IMR-90 (cell line): ENCODE measurements at regions not wholly inside any gene's neighbourhood (a gene's known extent, or its start where the extent isn't known, plus 50 kb on each side); places are given as distances from the start of the nearest gene placed in this dataset.

Source experiments
- ATAC-seq: fragments of 200-7000 bp; cut with Tn5 transposase; 2 replicates; pipeline ENCODE4 v1.9.1; 2020; ENCODE audit warnings: low read depth, mild to moderate bottlenecking, moderate library complexity
- BruUV-seq: library from RNA; stranded (reverse); fragments of 400-500 nt; replicated peaks from 2 replicates; lab custom pipeline; 2021; lab: Mats Ljungman, UMichigan
- CTCF ChIA-PET: fragments of 300-600 bp; formaldehyde crosslinking; extraction: SDS; loops from one replicate; lab custom pipeline; 2021; ENCODE audit warnings: antibody characterized with exemption; lab: Yijun Ruan, JAX
- POLR2A ChIA-PET: fragments of 300-600 bp; sonication (Branson Sonifier 250); formaldehyde crosslinking; loops from one replicate; lab custom pipeline; 2022; ENCODE audit warnings: antibody characterized with exemption; ENCODE audit not compliant: unreplicated experiment; lab: Charles Lee
- DNase-seq: peaks from one replicate; pipeline ENCODE4 v3.0.0; 2013
- H2AFZ ChIP-seq: replicated peaks from 2 replicates; pipeline ENCODE3; 2013; ENCODE audit warnings: low read length, mild to moderate bottlenecking; ENCODE audit not compliant: poor library complexity
- H2AK5ac ChIP-seq: 2 replicates; pipeline ENCODE4 v1.6.1; 2013; ENCODE audit warnings: low read depth, low read length, inconsistent platforms
- H2AK9ac ChIP-seq: replicated peaks from 2 replicates; pipeline ENCODE3; 2013; ENCODE audit warnings: mild to moderate bottlenecking, low read depth, low read length, moderate library complexity; ENCODE audit not compliant: poor library complexity
- H2BK120ac ChIP-seq: 2 replicates; pipeline ENCODE4 v1.6.1; 2013; ENCODE audit warnings: low read depth, low read length, inconsistent platforms
- H2BK15ac ChIP-seq: 3 replicates; pipeline ENCODE4 v1.6.1; 2013; ENCODE audit warnings: low read depth, low read length, inconsistent platforms
- H2BK20ac ChIP-seq: 2 replicates; pipeline ENCODE4 v1.6.1; 2013; ENCODE audit warnings: low read depth, mild to moderate bottlenecking, inconsistent platforms, low read length, moderate library complexity
- H2BK5ac ChIP-seq: 2 replicates; pipeline ENCODE4 v1.6.1; 2013; ENCODE audit warnings: mild to moderate bottlenecking, low read depth, low read length, inconsistent platforms; ENCODE audit not compliant: poor library complexity, severe bottlenecking
- H3K14ac ChIP-seq: replicated peaks from 2 replicates; pipeline ENCODE4 v1.6.1; 2013; ENCODE audit warnings: low read depth, low read length, inconsistent platforms
- H3K18ac ChIP-seq: 2 replicates; pipeline ENCODE4 v1.6.1; 2013; ENCODE audit warnings: low read depth, low read length, control low read depth
- H3K23ac ChIP-seq: 2 replicates; pipeline ENCODE4 v1.6.1; 2013; ENCODE audit warnings: low read depth, low read length, inconsistent platforms
- H3K27ac ChIP-seq: 2 replicates; pipeline ENCODE4 v1.5.1; 2013; ENCODE audit warnings: mild to moderate bottlenecking, control low read depth, low read length; ENCODE audit not compliant: insufficient read depth
- H3K27me3 ChIP-seq: 2 replicates; pipeline ENCODE4 v1.6.1; 2013; ENCODE audit warnings: low read length; ENCODE audit not compliant: control insufficient read depth, insufficient read depth
- H3K36me3 ChIP-seq: 2 replicates; pipeline ENCODE4 v1.6.1; 2013; ENCODE audit warnings: low read length, mixed read lengths; ENCODE audit not compliant: control insufficient read depth, insufficient read depth
- H3K4ac ChIP-seq: 2 replicates; pipeline ENCODE4 v1.6.1; 2013; ENCODE audit warnings: low read depth, low read length, inconsistent platforms
- H3K4me1 ChIP-seq: 2 replicates; pipeline ENCODE4 v1.6.1; 2013; ENCODE audit warnings: low read length, mixed read lengths; ENCODE audit not compliant: control insufficient read depth, insufficient read depth
- H3K4me2 ChIP-seq: 2 replicates; pipeline ENCODE4 v1.6.1; 2013; ENCODE audit warnings: low read depth, mild to moderate bottlenecking, control low read depth, low read length, moderate library complexity
- H3K4me3 ChIP-seq: 2 replicates; pipeline ENCODE4 v1.5.1; 2013; ENCODE audit warnings: low read depth, mild to moderate bottlenecking, control low read depth, low read length, moderate library complexity; ENCODE audit not compliant: insufficient read depth
- H3K56ac ChIP-seq: 2 replicates; pipeline ENCODE4 v1.6.1; 2013; ENCODE audit warnings: low read length, inconsistent platforms; ENCODE audit not compliant: insufficient read depth; ENCODE audit errors: extremely low read depth
- H3K79me1 ChIP-seq, 2 experiments: 2 replicates each; pipeline ENCODE4 v1.6.1; 2013; ENCODE audit warnings: low read length in 2 of 2, inconsistent platforms in 1 of 2, low read depth in 1 of 2
- H3K9ac ChIP-seq: 2 replicates; pipeline ENCODE4 v1.6.1; 2013; ENCODE audit warnings: low read depth, low read length, control low read depth
- H3K9me1 ChIP-seq: 2 replicates; pipeline ENCODE4 v1.6.1; 2013; ENCODE audit warnings: low read length, inconsistent platforms; ENCODE audit not compliant: insufficient read depth
- H3K9me3 ChIP-seq: 2 replicates; pipeline ENCODE4 v1.6.1; 2013; ENCODE audit warnings: low read length; ENCODE audit not compliant: control insufficient read depth, insufficient read depth
- H4K20me1 ChIP-seq: 2 replicates; pipeline ENCODE4 v1.6.1; 2013; ENCODE audit warnings: low read length, inconsistent platforms; ENCODE audit not compliant: insufficient read depth
- H4K5ac ChIP-seq: 2 replicates; pipeline ENCODE4 v1.6.1; 2013; ENCODE audit warnings: mild to moderate bottlenecking, low read depth, low read length, control low read depth
- H4K8ac ChIP-seq, 2 experiments: 2 replicates each; pipeline ENCODE4 v1.6.1; 2013; ENCODE audit warnings: low read depth in 2 of 2, low read length in 2 of 2, control low read depth in 1 of 2, inconsistent platforms in 1 of 2
- H4K91ac ChIP-seq: 2 replicates; pipeline ENCODE4 v1.6.1; 2013; ENCODE audit warnings: low read depth, low read length, inconsistent platforms; ENCODE audit not compliant: insufficient read depth
- MAZ ChIP-seq: IDR thresholded peaks from 2 replicates; pipeline ENCODE4 v1.6.1; 2012; ENCODE audit warnings: low read depth, mild to moderate bottlenecking, low read length, improper control_type of control experiment, moderate library complexity, borderline replicate concordance
- MXI1 ChIP-seq: IDR thresholded peaks from 2 replicates; pipeline ENCODE4 v1.6.1; 2012; ENCODE audit warnings: low read depth, mild to moderate bottlenecking, low read length, moderate library complexity, borderline replicate concordance
- SMC3 ChIP-seq: fragments of 150-350 bp; IDR thresholded peaks from 2 replicates; pipeline ENCODE4 v1.6.1; 2016; ENCODE audit warnings: low read depth, mild to moderate bottlenecking, antibody characterized with exemption, low read length, moderate library complexity
- dilution Hi-C: fragments of 300-500 bp; cut with HindIII; formaldehyde crosslinking; loops from one replicate; pipeline ENCODE4 v1.14.3; 2018; ENCODE audit warnings: low sequenced_read_pairs; ENCODE audit not compliant: unreplicated experiment
- in situ Hi-C: fragments of 300-500 bp; cut with MboI; formaldehyde crosslinking; loops from 3 replicates; pipeline ENCODE4 v1.14.3; 2019; ENCODE audit warnings: low sequenced_read_pairs, inconsistent platforms, mixed read lengths
- intact Hi-C: fragments of 100-400 bp; cut with micrococcal nuclease; formaldehyde crosslinking; loops from 2 replicates; pipeline ENCODE4 v1.10.0; 2022

DNA sequence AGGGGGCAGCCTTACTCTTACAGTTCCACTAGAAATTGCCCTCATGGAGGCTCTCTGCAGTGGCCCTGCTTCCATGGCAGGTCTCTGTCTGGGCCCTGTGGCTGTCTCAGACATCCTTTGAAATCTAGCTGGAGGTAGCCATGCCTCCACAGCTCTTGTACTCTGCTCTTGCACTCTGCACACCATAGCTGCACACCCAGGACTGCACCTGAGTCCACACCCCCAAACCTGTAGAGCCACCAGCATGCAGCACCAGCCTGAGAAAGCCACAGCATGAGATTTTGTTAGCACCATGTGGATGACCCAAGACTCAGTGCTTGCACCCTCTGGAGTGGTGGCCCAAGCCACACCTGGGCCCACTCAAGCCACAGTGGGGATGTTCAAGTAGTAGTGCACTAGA lies 376.2 kb upstream of the RND3 start:
- POLR2A ChIA-PET = no interaction called here
- DNase-seq (no peak), ATAC-seq (no peak)
- Histone ChIP-seq H4K5ac (no peak overlapping the region), H3K4me1 (no peaks in the 10 kb centered on the region), H2BK20ac (no peak overlapping the region), H3K4ac (no peak overlapping the region), H2AK9ac (no peak overlapping the region), H3K36me3 (no peaks in the 10 kb centered on the region), H3K14ac (no peak overlapping the region), H2AFZ (peak overlapping the region; percentile 36), H3K9me3 (peaks cover 2% of the 10 kb centered on the region; the same call in 1 of the 2 replicates), H2BK120ac (no peak overlapping the region; the same call in 1 of the 2 replicates), H4K20me1 (no peaks in the 10 kb centered on the region), H3K4me2 (no peak overlapping the region), H3K18ac (no peak overlapping the region), H4K91ac (no peak overlapping the region), H3K23ac (no peak overlapping the region), H3K79me1 (no peaks in the 10 kb centered on the region), H3K27me3 (no peaks in the 10 kb centered on the region), H3K27ac (no peak overlapping the region), H3K4me3 (no peak overlapping the region), H2AK5ac (no peak overlapping the region), H3K56ac (no peak overlapping the region), H3K9ac (no peak overlapping the region), H2BK15ac (no peak overlapping the region), H2BK5ac (no peak overlapping the region), H3K9me1 (no peaks in the 10 kb centered on the region), H4K8ac (no peak overlapping the region)
- TF ChIP-seq MXI1 (no peak), MAZ (no peak), SMC3 (no peak)
- in situ Hi-C loops (no loop called here), intact Hi-C loops (no loop called here), dilution Hi-C loops (no loop called here)
- no TSS peak for BruUV-seq
- CTCF ChIA-PET = no interaction called here
